ENCODE measurements at regions not wholly inside any gene's neighbourhood (a gene's known extent, or its start where the extent isn't known, plus 50 kb on each side); places are given as distances from the start of the nearest gene placed in this dataset.

DNA sequence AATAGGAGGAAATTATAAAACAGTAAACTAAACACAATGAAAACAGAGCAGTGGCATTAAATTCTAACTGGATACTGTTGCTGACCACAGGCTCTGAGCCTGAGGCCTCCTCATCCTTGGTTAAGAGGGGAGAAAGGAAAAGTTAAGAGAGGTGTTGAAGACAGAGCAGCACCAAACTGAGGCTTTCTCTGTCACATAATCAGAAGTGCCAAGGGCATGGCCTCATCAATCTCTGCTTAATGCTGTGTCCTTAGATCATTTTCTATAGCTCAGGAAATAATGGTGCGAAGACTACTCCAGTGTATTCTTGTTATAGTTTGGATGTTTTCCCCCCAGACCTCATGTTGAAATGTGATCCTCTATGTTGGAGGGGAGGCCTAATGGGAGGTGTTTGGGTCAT, 160.9 kb upstream of the SLC1A4 start:
- no peaks in the 10 kb centered on the region for H3K36me3 Mint-ChIP-seq (ENCODE audit: low read depth)
- DNase-seq = no peak
- H3K4me1 Mint-ChIP-seq = peaks cover 17% of the 10 kb centered on the region
- H3K27ac Mint-ChIP-seq = no peak overlapping the region
- ChIA-PET CTCF (interaction anchor here (1.9 kb wide), 1 partner anchor 182 kb away, joined by 6 read pairs; no protein-coding TSS in a partner anchor), POLR2A (interaction anchor here (2.2 to 4.1 kb wide), 2 partner anchors 77 to 174 kb away, joined by 9 to 19 read pairs; partner anchors contain the start of gene SERTAD2)
- no peak overlapping the region for H3K4me3 Mint-ChIP-seq
- H3K9me3 Mint-ChIP-seq = no peaks in the 10 kb centered on the region
- H3K27me3 Mint-ChIP-seq = peaks cover 1% of the 10 kb centered on the region

DNA sequence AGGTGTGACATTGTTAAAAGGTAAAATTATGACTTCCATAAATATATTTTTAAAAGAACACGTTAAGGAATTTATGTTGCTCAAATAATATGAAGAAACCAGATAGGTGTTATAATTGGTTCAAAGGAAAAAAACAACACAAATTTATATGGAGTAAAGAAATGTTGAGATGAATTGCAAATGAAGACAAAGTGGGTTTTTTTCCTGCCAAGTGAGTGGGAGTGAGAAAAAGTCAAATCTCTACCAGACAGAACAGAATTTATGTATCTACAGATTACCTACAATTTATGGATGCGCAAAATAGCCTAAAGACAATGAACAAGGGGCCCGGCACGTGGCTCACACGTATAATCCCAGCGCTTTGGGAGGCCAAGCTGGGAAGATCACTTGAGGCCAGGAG, 159.7 kb upstream of the SLC1A4 start:
- DNase-seq = no peak
- ChIA-PET CTCF (interaction anchor here (1.9 to 5.6 kb wide), 2 partner anchors 177 to 183 kb away, joined by 6 to 53 read pairs; partner anchors contain the start of gene SERTAD2), POLR2A (interaction anchor here (0.8 to 4.1 kb wide), 5 partner anchors 9 to 175 kb away, joined by 3 to 19 read pairs (median 9); partner anchors contain the start of gene SERTAD2)
- no peaks in the 10 kb centered on the region for H3K9me3 Mint-ChIP-seq
- no peak overlapping the region for H3K4me3 Mint-ChIP-seq
- no peaks in the 10 kb centered on the region for H3K36me3 Mint-ChIP-seq (ENCODE audit: low read depth)
- H3K4me1 Mint-ChIP-seq = peaks cover 21% of the 10 kb centered on the region
- no peak overlapping the region for H3K27ac Mint-ChIP-seq
- H3K27me3 Mint-ChIP-seq = peaks cover 7% of the 10 kb centered on the region

- CTCF ChIA-PET = interaction anchor here (0.6 to 6.8 kb wide), 38 partner anchors 9 to 501 kb away, joined by 3 to 53 read pairs (median 5); partner anchors contain the start of gene SERTAD2
- Mint-ChIP-seq H3K4me3 (peak overlapping the region; percentile 44), H3K27me3 (peaks cover 7% of the 10 kb centered on the region), H3K9me3 (no peaks in the 10 kb centered on the region), H3K27ac (peak overlapping the region; percentile 59), H3K4me1 (peaks cover 21% of the 10 kb centered on the region), H3K36me3 (ENCODE audit: low read depth) (no peaks in the 10 kb centered on the region)
- peak; percentile 85 for DNase-seq
- POLR2A ChIA-PET = interaction anchor here (1.2 to 4.1 kb wide), 6 partner anchors 11 to 244 kb away, joined by 3 to 19 read pairs (median 8); partner anchors contain the start of gene SERTAD2
Observed at GRCh38 chr2:64831134-64831976, 157.8 kb upstream of the SLC1A4 start.

GRCh38 chr2:64831977-64832328, 157.2 kb upstream of the SLC1A4 start:
- CTCF ChIA-PET = interaction anchor here (0.6 to 6.8 kb wide), 33 partner anchors 8 to 501 kb away, joined by 3 to 53 read pairs (median 5); partner anchors contain the start of gene SERTAD2
- peaks cover 7% of the 10 kb centered on the region for H3K27me3 Mint-ChIP-seq
- no peaks in the 10 kb centered on the region for H3K9me3 Mint-ChIP-seq
- peaks cover 21% of the 10 kb centered on the region for H3K4me1 Mint-ChIP-seq
- no peaks in the 10 kb centered on the region for H3K36me3 Mint-ChIP-seq (ENCODE audit: low read depth)
- POLR2A ChIA-PET = interaction anchor here (1.2 to 4.1 kb wide), 6 partner anchors 12 to 245 kb away, joined by 3 to 19 read pairs (median 8); partner anchors contain the start of gene SERTAD2
- DNase-seq = no peak
- no peak overlapping the region for H3K4me3 Mint-ChIP-seq
- peak overlapping the region; percentile 59 for H3K27ac Mint-ChIP-seq

DNA sequence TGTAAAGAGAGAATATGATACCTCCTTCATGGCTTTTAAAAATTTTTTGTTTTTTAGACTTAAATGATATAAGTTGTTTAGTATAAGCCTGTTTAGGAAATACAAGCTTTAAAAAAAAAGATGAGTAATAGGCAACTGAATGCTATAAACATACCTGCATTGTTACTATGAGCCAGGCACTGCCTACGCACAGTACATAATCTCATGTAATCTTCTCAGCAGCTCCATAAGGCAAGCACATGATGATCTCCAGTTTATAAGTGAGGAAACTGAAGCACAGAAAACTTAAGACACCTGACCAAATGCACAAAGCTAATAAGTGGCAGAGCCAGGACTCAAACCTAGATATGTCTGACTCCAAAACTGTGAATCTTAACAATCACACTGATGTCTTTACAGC, 156.3 kb upstream of the SLC1A4 start:
- no peak overlapping the region for H3K4me3 Mint-ChIP-seq
- peaks cover 7% of the 10 kb centered on the region for H3K27me3 Mint-ChIP-seq
- H3K36me3 Mint-ChIP-seq (ENCODE audit: low read depth) = no peaks in the 10 kb centered on the region
- no peaks in the 10 kb centered on the region for H3K9me3 Mint-ChIP-seq
- H3K4me1 Mint-ChIP-seq = peaks cover 21% of the 10 kb centered on the region
- no peak for DNase-seq
- H3K27ac Mint-ChIP-seq = no peak overlapping the region
- ChIA-PET CTCF (interaction anchor here (1.0 to 6.8 kb wide), 11 partner anchors 8 to 187 kb away, joined by 3 to 53 read pairs (median 6); partner anchors contain the start of gene SERTAD2), POLR2A (interaction anchor here (1.4 to 2.4 kb wide), 3 partner anchors 12 to 182 kb away, joined by 3 to 7 read pairs (median 5); no protein-coding TSS in a partner anchor)

DNA sequence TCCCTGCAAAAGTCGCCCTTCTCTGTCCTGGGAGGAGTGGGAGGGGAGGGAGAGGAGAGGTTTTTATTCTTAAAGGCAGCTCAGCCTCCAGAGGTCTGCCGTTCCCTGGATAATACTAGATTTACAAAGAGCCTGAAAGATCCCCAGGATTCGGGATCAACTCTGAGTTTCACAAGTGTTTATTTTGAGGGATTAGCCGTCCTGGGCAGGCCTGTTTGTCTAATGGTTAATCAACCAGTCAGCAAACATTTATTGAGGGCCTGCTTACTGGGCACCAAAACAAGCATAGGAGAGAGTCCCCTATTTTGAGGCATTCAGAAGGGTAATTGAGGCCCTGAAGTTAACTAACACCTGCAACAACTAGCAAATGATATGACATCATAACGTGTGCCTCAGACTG, 152.6 kb upstream of the SLC1A4 start:
- H3K4me3 Mint-ChIP-seq = no peak overlapping the region
- no peak overlapping the region for H3K27ac Mint-ChIP-seq
- H3K27me3 Mint-ChIP-seq = peaks cover 7% of the 10 kb centered on the region
- POLR2A ChIA-PET = no interaction called here
- H3K36me3 Mint-ChIP-seq (ENCODE audit: low read depth) = no peaks in the 10 kb centered on the region
- CTCF ChIA-PET = interaction anchor here (6.8 kb wide), 1 partner anchor 191 kb away, joined by 49 read pairs; no protein-coding TSS in a partner anchor
- H3K4me1 Mint-ChIP-seq = peaks cover 18% of the 10 kb centered on the region
- DNase-seq = no peak
- no peaks in the 10 kb centered on the region for H3K9me3 Mint-ChIP-seq

DNA sequence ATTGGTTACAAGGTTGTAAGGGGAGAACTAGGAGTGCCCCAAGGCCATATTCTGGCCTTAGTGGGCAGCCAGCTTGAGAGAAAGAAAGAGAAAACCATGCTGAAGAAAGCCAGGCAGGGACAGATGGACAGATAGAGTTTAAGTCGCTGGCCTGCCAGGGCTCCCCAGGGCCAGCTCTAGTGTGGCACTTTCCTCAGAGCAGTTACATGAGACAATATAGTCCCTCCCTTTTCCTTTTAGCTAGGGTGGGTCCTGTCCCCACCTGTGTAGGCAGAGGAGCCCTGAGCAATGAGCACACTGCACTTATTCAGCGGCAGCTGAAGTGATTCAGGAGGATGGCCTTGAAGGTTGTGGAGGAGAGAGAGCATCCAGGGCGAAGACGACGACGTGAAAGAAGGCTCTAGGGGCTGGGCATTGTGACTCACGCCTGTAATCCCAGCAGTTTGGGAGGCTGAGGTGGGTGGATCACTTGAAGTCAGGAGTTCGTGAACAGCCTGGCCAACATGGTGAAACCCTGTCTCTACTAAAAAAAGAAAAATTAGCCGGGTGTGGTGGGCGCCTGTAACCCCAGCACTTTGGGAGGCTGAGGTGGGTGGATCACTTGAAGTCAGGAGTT, 152.0 kb upstream of the SLC1A4 start:
- Mint-ChIP-seq H3K4me3 (no peak overlapping the region), H3K27ac (no peak overlapping the region), H3K27me3 (peaks cover 7% of the 10 kb centered on the region), H3K4me1 (peaks cover 12% of the 10 kb centered on the region), H3K36me3 (ENCODE audit: low read depth) (no peaks in the 10 kb centered on the region), H3K9me3 (no peaks in the 10 kb centered on the region)
- CTCF ChIA-PET = no interaction called here
- no peak for DNase-seq
- POLR2A ChIA-PET = no interaction called here

DNA sequence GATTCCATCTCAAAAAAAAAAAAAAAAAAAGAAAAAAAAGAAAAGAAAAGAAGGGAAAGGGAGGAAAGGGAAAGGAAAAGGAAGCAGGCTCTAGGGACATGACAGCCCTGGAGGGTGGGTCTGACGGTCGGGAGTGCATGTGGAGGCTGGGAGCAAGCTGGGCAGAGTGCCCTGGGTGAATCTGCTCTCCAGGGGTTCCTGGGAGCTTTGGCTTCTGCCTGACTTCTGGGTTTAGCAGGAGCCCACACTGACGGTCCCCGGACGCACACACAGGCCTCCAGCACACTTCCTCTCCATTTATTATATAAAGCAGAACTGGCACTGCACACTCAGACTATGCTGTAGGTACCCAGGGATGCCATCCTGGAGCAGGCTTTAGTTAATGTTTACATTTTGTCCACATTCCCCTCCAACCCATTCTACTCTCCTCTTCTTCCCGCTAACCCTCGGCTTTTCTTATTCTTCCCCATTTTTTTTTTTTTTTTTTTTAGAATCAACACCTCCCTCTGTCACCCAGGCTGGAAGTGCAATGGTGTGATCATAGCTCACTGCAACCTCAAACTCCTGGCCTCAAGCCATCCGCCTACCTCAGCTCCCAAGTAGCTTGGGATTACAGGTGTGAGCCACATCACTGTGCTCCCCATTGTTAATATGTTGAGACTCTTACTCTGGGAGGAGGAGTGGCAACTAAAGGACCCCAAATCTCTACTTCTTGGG, 151.1 kb upstream of the SLC1A4 start:
- ChIA-PET CTCF (no interaction called here), POLR2A (no interaction called here)
- no peaks in the 10 kb centered on the region for H3K9me3 Mint-ChIP-seq
- DNase-seq = no peak
- H3K27ac Mint-ChIP-seq = no peak overlapping the region
- H3K27me3 Mint-ChIP-seq = peaks cover 7% of the 10 kb centered on the region
- H3K36me3 Mint-ChIP-seq (ENCODE audit: low read depth) = no peaks in the 10 kb centered on the region
- no peak overlapping the region for H3K4me3 Mint-ChIP-seq
- H3K4me1 Mint-ChIP-seq = peaks cover 9% of the 10 kb centered on the region

DNA sequence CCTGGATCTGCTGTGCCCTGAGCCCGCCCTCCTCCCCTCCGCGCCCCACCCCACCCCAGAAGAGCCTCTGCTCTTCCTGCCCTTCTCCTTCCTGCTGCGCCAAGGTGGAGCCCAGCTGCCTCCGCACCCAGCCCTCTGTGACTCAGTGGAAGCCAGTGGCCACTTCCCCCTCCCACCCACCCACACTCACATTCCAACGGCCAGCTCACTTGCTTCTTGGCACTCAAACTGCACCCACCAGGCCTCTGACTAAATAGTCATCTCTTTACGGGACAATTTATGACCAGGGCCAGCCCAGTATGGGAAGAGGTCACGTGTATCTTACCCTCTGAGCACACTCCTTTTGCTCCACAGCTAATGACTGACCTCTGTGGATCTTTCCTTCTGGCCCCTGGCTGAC, 150.4 kb upstream of the SLC1A4 start:
- H3K27me3 Mint-ChIP-seq = peaks cover under 1% of the 10 kb centered on the region
- no peaks in the 10 kb centered on the region for H3K36me3 Mint-ChIP-seq (ENCODE audit: low read depth)
- H3K9me3 Mint-ChIP-seq = no peaks in the 10 kb centered on the region
- no peak for DNase-seq
- H3K4me3 Mint-ChIP-seq = no peak overlapping the region
- ChIA-PET CTCF (no interaction called here), POLR2A (interaction anchor here (1.0 kb wide), 1 partner anchor 198 kb away, joined by 3 read pairs; no protein-coding TSS in a partner anchor)
- H3K27ac Mint-ChIP-seq = no peak overlapping the region
- peaks cover 6% of the 10 kb centered on the region for H3K4me1 Mint-ChIP-seq

- ChIA-PET POLR2A (interaction anchor here (0.7 kb wide), 1 partner anchor 112 kb away, joined by 3 read pairs; no protein-coding TSS in a partner anchor), CTCF (interaction anchor here (0.7 to 1.1 kb wide), 4 partner anchors 8 to 314 kb away, joined by 3 to 6 read pairs (median 3); no protein-coding TSS in a partner anchor)
- no peak overlapping the region for H3K27ac Mint-ChIP-seq
- H3K27me3 Mint-ChIP-seq = no peaks in the 10 kb centered on the region
- H3K4me1 Mint-ChIP-seq = peaks cover 6% of the 10 kb centered on the region
- DNase-seq = no peak
- H3K4me3 Mint-ChIP-seq = no peak overlapping the region
- H3K9me3 Mint-ChIP-seq = no peaks in the 10 kb centered on the region
- no peaks in the 10 kb centered on the region for H3K36me3 Mint-ChIP-seq (ENCODE audit: low read depth)
Observed at GRCh38 chr2:64839844-64840243, 149.4 kb upstream of the SLC1A4 start.

- Mint-ChIP-seq H3K27ac (no peak overlapping the region), H3K4me1 (peaks cover 6% of the 10 kb centered on the region), H3K36me3 (ENCODE audit: low read depth) (no peaks in the 10 kb centered on the region), H3K27me3 (no peaks in the 10 kb centered on the region), H3K4me3 (no peak overlapping the region), H3K9me3 (no peaks in the 10 kb centered on the region)
- POLR2A ChIA-PET = interaction anchor here (0.7 kb wide), 1 partner anchor 113 kb away, joined by 3 read pairs; no protein-coding TSS in a partner anchor
- CTCF ChIA-PET = interaction anchor here (0.7 to 1.4 kb wide), 4 partner anchors 7 to 32 kb away, joined by 3 to 6 read pairs (median 3); no protein-coding TSS in a partner anchor
- DNase-seq = no peak
Observed at GRCh38 chr2:64840426-64840881, 148.7 kb upstream of the SLC1A4 start.

DNA sequence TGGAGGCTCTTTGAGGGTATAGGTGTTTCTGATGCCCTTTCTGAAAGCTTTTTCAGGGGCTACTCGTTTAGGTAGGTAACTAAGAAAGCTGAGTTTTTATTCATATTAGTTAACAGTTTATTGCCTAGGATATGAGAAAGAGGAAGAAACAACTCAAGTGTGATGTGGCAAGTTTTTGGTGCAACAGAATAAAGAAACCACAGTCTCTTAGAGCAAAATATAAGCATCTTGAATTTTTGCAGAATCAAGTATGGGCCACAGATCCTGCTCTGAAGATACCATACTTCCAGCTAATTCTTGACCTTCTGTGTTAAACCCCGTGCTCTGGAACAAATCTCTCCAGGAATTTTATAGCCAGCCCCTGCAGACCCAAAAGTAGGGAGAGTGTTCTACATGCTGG, 147.7 kb upstream of the SLC1A4 start:
- H3K9me3 Mint-ChIP-seq = no peaks in the 10 kb centered on the region
- no peaks in the 10 kb centered on the region for H3K36me3 Mint-ChIP-seq (ENCODE audit: low read depth)
- H3K27me3 Mint-ChIP-seq = no peaks in the 10 kb centered on the region
- no peak for DNase-seq
- H3K4me3 Mint-ChIP-seq = no peak overlapping the region
- CTCF ChIA-PET = interaction anchor here (1.4 to 1.9 kb wide), 2 partner anchors 8 to 10 kb away, joined by 3 to 9 read pairs; no protein-coding TSS in a partner anchor
- peaks cover 6% of the 10 kb centered on the region for H3K4me1 Mint-ChIP-seq
- H3K27ac Mint-ChIP-seq = no peak overlapping the region
- POLR2A ChIA-PET = interaction anchor here (1.3 kb wide), 1 partner anchor 188 kb away, joined by 4 read pairs; the partner anchor contains the start of gene SERTAD2
